Tibial artery (tissue), 4 donors: ENCODE measurements at regions not wholly inside any gene's neighbourhood (a gene's known extent, or its start where the extent isn't known, plus 50 kb on each side); places are given as distances from the start of the nearest gene placed in this dataset.

ENCODE experiments used
- DNase-seq, 2 donors: peaks; one replicate each; pipeline ENCODE4 v3.0.0-alpha.2; 2019
- H3K27ac ChIP-seq, 2 donors: fragments of 200-600 bp; sonication (generic) in 1 of 2; 1 replicate in 1 of 2; 2 replicates in 1 of 2; pipeline ENCODE4 v1.5.1; 2018 to 2019; ENCODE audit warnings: mild to moderate bottlenecking in 1 of 2
- H3K27me3 ChIP-seq, 2 donors: fragments of 200-600 bp; sonication (generic) in 1 of 2; one replicate each; pipeline versions ENCODE4 v1.5.1 to v1.6.0; 2016 to 2019
- H3K36me3 ChIP-seq, 3 donors: fragments of 200-600 bp; sonication (generic) in 2 of 3; one replicate each; pipeline ENCODE4 v1.5.1; 2016 to 2019; ENCODE audit warnings: mild to moderate bottlenecking in 2 of 3
- H3K4me1 ChIP-seq, 4 donors: fragments of 200-600 bp; sonication (generic) in 2 of 4; 1 replicate in 3 of 4; 2 replicates in 1 of 4; pipeline ENCODE4 v1.5.1; 2016 to 2019
- H3K4me3 ChIP-seq, 2 donors: fragments of 200-600 bp; sonication (generic) in 1 of 2; 1 replicate in 1 of 2; 2 replicates in 1 of 2; pipeline ENCODE4 v1.5.1; 2018 to 2019; ENCODE audit warnings: mild to moderate bottlenecking in 2 of 2
- H3K9me3 ChIP-seq, 3 donors: fragments of 200-600 bp; sonication (generic) in 1 of 3; one replicate each; pipeline ENCODE4 v1.5.1; 2016 to 2019
- CTCF ChIP-seq, 2 experiments: fragments of 200-600 bp in 1 of 2; fragments of 450-650 bp in 1 of 2; IDR thresholded peaks; one replicate each; pipeline ENCODE4 v1.5.1; 2017 to 2019; ENCODE audit warnings: antibody characterized with exemption in 2 of 2, mild to moderate bottlenecking in 1 of 2, moderate library complexity in 1 of 2
- intact Hi-C: fragments of 100-400 bp; cut with DNase I; formaldehyde crosslinking; loops from one replicate; pipeline ENCODE4 v1.15.0; 2023; ENCODE audit warnings: low total_unique reads

- Histone ChIP-seq H3K4me1 (peaks cover 0 to 18% (median 4%) of the 10 kb centered on the region in 4 donors), H3K36me3 (no peaks in the 10 kb centered on the region), H3K27ac (no peak overlapping the region), H3K27me3 (no peaks in the 10 kb centered on the region), H3K9me3 (no peaks in the 10 kb centered on the region), H3K4me3 (no peak overlapping the region)
- no peak for DNase-seq
- no peak for TF ChIP-seq CTCF (IDR thresholded peaks at IDR 0.05)
- intact Hi-C loops, result loop anchor here (5.0 to 10.0 kb wide), 2 partner anchors 685 to 797 kb away; no protein-coding TSS in a partner anchor
Observed at GRCh38 chr3:24682141-24682547, 187.5 kb upstream of the THRB start.

GRCh38 chr3:24683090-24683489 is 188.4 kb upstream of the THRB start:
- H3K27me3 ChIP-seq, result no peaks in the 10 kb centered on the region
- DNase-seq, result no peak
- peaks cover 0 to 16% (median 4%) of the 10 kb centered on the region in 4 donors for H3K4me1 ChIP-seq
- intact Hi-C loops, result loop anchor here (5.0 to 10.0 kb wide), 2 partner anchors 686 to 798 kb away; no protein-coding TSS in a partner anchor
- no peaks in the 10 kb centered on the region for H3K36me3 ChIP-seq
- H3K4me3 ChIP-seq, result no peak overlapping the region
- TF ChIP-seq CTCF (IDR thresholded peaks at IDR 0.05), result no peak
- H3K9me3 ChIP-seq, result no peaks in the 10 kb centered on the region
- H3K27ac ChIP-seq, result no peak overlapping the region

- DNase-seq, result no peak
- no peak overlapping the region for H3K4me3 ChIP-seq
- peaks cover 0 to 14% (median 3%) of the 10 kb centered on the region in 4 donors for H3K4me1 ChIP-seq
- H3K27me3 ChIP-seq, result no peaks in the 10 kb centered on the region
- H3K27ac ChIP-seq, result no peak overlapping the region
- TF ChIP-seq CTCF (IDR thresholded peaks at IDR 0.05), result peak; percentile 72 to 77
- intact Hi-C loops, result loop anchor here (5.0 to 10.0 kb wide), 2 partner anchors 687 to 799 kb away; no protein-coding TSS in a partner anchor
- H3K36me3 ChIP-seq, result no peaks in the 10 kb centered on the region
- H3K9me3 ChIP-seq, result no peaks in the 10 kb centered on the region
Observed at GRCh38 chr3:24683633-24684384, 189.2 kb upstream of the THRB start.

- Histone ChIP-seq H3K4me3 (no peak overlapping the region), H3K27ac (no peak overlapping the region), H3K36me3 (no peaks in the 10 kb centered on the region), H3K4me1 (peaks cover 0 to 14% (median 3%) of the 10 kb centered on the region in 4 donors), H3K27me3 (no peaks in the 10 kb centered on the region), H3K9me3 (no peaks in the 10 kb centered on the region)
- intact Hi-C loops, result loop anchor here (5.0 to 10.0 kb wide), 3 partner anchors 687 to 1772 kb away; no protein-coding TSS in a partner anchor
- DNase-seq, result no peak
- no peak for TF ChIP-seq CTCF (IDR thresholded peaks at IDR 0.05)
Observed at GRCh38 chr3:24684506-24685023, 189.9 kb upstream of the THRB start.

- Histone ChIP-seq H3K27ac (peak overlapping the region in 1 of 2 donors; percentile 28), H3K9me3 (no peaks in the 10 kb centered on the region), H3K4me3 (no peak overlapping the region), H3K36me3 (no peaks in the 10 kb centered on the region), H3K4me1 (peaks cover 0 to 14% (median 3%) of the 10 kb centered on the region in 4 donors), H3K27me3 (no peaks in the 10 kb centered on the region)
- no peak for TF ChIP-seq CTCF (IDR thresholded peaks at IDR 0.05)
- DNase-seq, result no peak
- intact Hi-C loops, result loop anchor here (5.0 to 10.0 kb wide), 2 partner anchors 802 to 1775 kb away; no protein-coding TSS in a partner anchor
Observed at GRCh38 chr3:24686808-24687207, 192.2 kb upstream of the THRB start.
